Fibroblast of pulmonary artery (primary cell): ENCODE measurements at regions not wholly inside any gene's neighbourhood (a gene's known extent, or its start where the extent isn't known, plus 50 kb on each side); places are given as distances from the start of the nearest gene placed in this dataset.
A peak's percentile ranks its signal among the peaks of the same experiment; 100 is the strongest.

ENCODE experiments used
- DNase-seq: peaks from one replicate; pipeline ENCODE4 v3.0.0-alpha.2; 2010; ENCODE audit warnings: low read depth
- H3K4me3 ChIP-seq: replicated peaks from 2 replicates; pipeline ENCODE4 v1.5.1; 2011; ENCODE audit warnings: low read depth, mild to moderate bottlenecking, control low read depth, low read length, moderate library complexity
- CTCF ChIP-seq: IDR thresholded peaks from 2 replicates; pipeline ENCODE4 v1.5.1; 2011; ENCODE audit warnings: mild to moderate bottlenecking, control low read depth, low read length, inconsistent platforms; ENCODE audit errors: missing control alignments

GRCh38 chr22:45093609-45094008 lies 70.1 kb upstream of the NUP50 start:
- H3K4me3 ChIP-seq = no peak overlapping the region
- DNase-seq = no peak
- no peak for TF ChIP-seq CTCF

GRCh38 chr22:45094081-45094720 lies 69.5 kb upstream of the NUP50 start:
- TF ChIP-seq CTCF = no peak
- H3K4me3 ChIP-seq = no peak overlapping the region
- no peak for DNase-seq

DNA sequence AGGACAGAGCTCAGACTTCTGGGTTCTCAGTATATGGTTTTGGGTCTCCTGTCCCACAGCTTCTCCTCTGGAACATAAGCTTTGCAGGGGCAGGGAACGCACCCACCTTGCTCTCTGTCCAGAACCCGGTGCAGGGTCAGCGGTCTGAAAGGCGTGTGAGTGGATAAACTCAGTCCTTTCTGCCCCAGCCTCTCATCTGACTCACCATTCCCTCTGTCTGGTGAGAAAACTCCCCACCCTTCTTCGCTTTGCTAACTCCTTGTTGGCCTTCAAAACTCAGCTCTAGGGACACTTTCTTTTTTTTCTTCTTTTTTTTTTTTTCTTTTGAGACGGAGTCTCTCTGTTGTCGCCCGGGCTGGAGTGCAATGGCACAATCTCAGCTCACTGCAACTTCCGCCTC lies 68.9 kb upstream of the NUP50 start:
- no peak overlapping the region for H3K4me3 ChIP-seq
- TF ChIP-seq CTCF = no peak
- DNase-seq = no peak

DNA sequence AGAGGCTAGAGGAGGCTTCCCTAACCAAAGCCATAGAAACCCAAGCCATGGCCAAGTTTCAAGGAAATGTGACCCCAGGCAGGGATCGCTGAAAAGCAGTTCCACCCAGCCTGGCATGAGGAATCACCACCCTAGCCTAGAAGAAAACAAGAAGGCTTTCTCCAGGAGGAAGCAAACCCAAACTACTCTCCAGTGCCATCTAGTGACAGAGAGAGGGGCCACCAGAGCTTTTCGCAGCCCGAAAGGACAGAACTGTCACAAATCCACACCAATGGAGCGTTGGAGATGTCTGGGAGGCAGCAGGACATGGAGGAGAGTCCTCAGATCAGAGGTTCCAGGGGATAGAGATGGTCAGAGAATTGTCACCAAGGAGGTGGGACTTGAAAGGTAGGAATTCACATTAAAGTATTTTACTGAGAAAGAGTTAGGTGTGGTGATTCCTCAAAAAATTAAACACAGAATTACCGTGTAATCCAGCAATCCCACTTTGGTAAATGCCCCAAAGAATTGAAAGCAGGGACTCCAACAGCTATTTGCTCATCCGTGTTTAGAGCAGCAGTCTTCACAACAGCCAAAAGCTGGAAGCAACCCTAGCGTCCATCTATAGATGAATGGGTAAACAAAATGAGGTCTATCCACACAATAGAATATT lies 67.3 kb upstream of the NUP50 start:
- peak; percentile 68 for DNase-seq
- TF ChIP-seq CTCF = peak; percentile 99
- H3K4me3 ChIP-seq = no peak overlapping the region

DNA sequence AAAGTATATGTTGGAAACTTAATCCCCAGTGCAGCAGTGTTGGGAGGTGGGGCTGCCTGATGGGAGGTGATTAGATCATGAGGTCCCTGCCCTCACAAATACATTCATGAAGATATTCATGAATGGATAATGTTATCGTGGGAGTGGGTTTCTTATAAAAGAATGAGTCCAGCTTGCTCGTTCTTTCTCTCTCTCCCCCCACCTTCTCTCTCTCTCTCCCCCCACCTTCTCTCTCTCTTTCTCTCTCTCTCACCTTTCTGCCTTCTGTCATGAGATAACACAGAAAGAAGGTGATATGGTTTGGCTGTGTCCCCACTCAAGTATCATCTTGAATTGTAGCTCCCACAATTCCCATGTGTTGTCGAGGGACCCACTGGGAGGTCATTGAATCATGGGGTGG lies 66.7 kb upstream of the NUP50 start:
- no peak overlapping the region for H3K4me3 ChIP-seq
- no peak for DNase-seq
- no peak for TF ChIP-seq CTCF

DNA sequence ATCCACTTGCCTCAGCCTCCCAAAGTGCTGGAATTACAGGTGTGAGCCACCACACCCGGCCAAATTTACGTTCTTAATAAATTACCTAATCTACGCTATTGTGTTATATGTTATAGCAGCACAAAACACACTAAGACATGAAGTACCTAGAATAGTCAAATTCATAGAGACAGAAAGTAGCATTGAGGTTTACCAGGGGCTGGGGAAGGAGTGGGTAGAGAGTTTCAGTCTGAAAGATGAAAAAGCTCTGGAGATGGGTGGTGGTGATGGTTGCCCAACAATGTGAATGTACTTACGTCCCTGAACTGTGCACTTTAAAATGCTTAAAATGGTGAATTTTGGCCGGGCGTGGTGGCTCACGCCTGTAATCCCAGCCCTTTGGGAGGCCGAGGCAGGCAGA lies 65.7 kb upstream of the NUP50 start:
- DNase-seq = no peak
- TF ChIP-seq CTCF = no peak
- no peak overlapping the region for H3K4me3 ChIP-seq

GRCh38 chr22:45099961-45100360 lies 63.8 kb upstream of the NUP50 start:
- DNase-seq = no peak
- TF ChIP-seq CTCF = no peak
- H3K4me3 ChIP-seq = no peak overlapping the region
